ENCODE measurements at regions not wholly inside any gene's neighbourhood (a gene's known extent, or its start where the extent isn't known, plus 50 kb on each side); places are given as distances from the start of the nearest gene placed in this dataset.

- TF ChIP-seq CTCF (IDR thresholded peaks at IDR 0.05; ENCODE audit: low read depth, low read length) (no peak), EZH2phosphoT487 (IDR thresholded peaks at IDR 0.05; ENCODE audit: low read depth) (no peak)
- H3K4me1 ChIP-seq (ENCODE audit: low read length) = peaks cover 32% of the 10 kb centered on the region
Observed at GRCh38 chr20:50288128-50288623, 97.5 kb downstream of the CEBPB start.

GRCh38 chr20:50289581-50289980 lies 99.0 kb downstream of the CEBPB start:
- no peak overlapping the region for H3K4me2 ChIP-seq (ENCODE audit: low read length)
- H4K20me1 ChIP-seq (ENCODE audit: insufficient read depth, low read length) = no peaks in the 10 kb centered on the region
- H3K27me3 ChIP-seq (ENCODE audit: low read depth, low read length) = peaks cover 5% of the 10 kb centered on the region; the same call in 1 of the 2 replicates
- no peak overlapping the region for H3K4me3 ChIP-seq (ENCODE audit: low read length)
- H3K4me1 ChIP-seq (ENCODE audit: low read length) = peaks cover 24% of the 10 kb centered on the region
- H3K27ac ChIP-seq (ENCODE audit: low read length) = no peak overlapping the region
- no peak overlapping the region for H2AFZ ChIP-seq (ENCODE audit: low read depth, low read length)
- TF ChIP-seq EZH2phosphoT487 (IDR thresholded peaks at IDR 0.05; ENCODE audit: low read depth) (no peak), CTCF (IDR thresholded peaks at IDR 0.05; ENCODE audit: low read depth, low read length) (no peak)
- H3K36me3 ChIP-seq (replicated peaks; ENCODE audit: low read depth, low read length) = no peaks in the 10 kb centered on the region
- H3K79me2 ChIP-seq (ENCODE audit: low read length) = no peaks in the 10 kb centered on the region
- H3K9ac ChIP-seq (ENCODE audit: low read length) = no peak overlapping the region
- no peaks in the 10 kb centered on the region for H3K9me3 ChIP-seq (ENCODE audit: insufficient read depth, low read length)

More at GRCh38 chr20:50288128-50288623, 97.5 kb downstream of the CEBPB start:
- no peaks in the 10 kb centered on the region for H4K20me1 ChIP-seq (ENCODE audit: insufficient read depth, low read length)
- H3K4me3 ChIP-seq (ENCODE audit: low read length) = no peak overlapping the region
- no peak overlapping the region for H3K9ac ChIP-seq (ENCODE audit: low read length)
- H3K9me3 ChIP-seq (ENCODE audit: insufficient read depth, low read length) = no peaks in the 10 kb centered on the region
- H3K27ac ChIP-seq (ENCODE audit: low read length) = no peak overlapping the region
- no peaks in the 10 kb centered on the region for H3K79me2 ChIP-seq (ENCODE audit: low read length)
- no peak overlapping the region for H2AFZ ChIP-seq (ENCODE audit: low read depth, low read length)
- no peak overlapping the region for H3K4me2 ChIP-seq (ENCODE audit: low read length)
- no peaks in the 10 kb centered on the region for H3K36me3 ChIP-seq (replicated peaks; ENCODE audit: low read depth, low read length)
- peaks cover 5% of the 10 kb centered on the region; the same call in 1 of the 2 replicates for H3K27me3 ChIP-seq (ENCODE audit: low read depth, low read length)

GRCh38 chr20:50290112-50290511 lies 99.5 kb downstream of the CEBPB start:
- Histone ChIP-seq H3K9me3 (ENCODE audit: insufficient read depth, low read length) (no peaks in the 10 kb centered on the region), H3K36me3 (replicated peaks; ENCODE audit: low read depth, low read length) (no peaks in the 10 kb centered on the region), H3K27ac (ENCODE audit: low read length) (no peak overlapping the region), H3K4me1 (ENCODE audit: low read length) (peaks cover 19% of the 10 kb centered on the region), H3K27me3 (ENCODE audit: low read depth, low read length) (peaks cover 5% of the 10 kb centered on the region; the same call in 1 of the 2 replicates), H3K79me2 (ENCODE audit: low read length) (no peaks in the 10 kb centered on the region), H4K20me1 (ENCODE audit: insufficient read depth, low read length) (no peaks in the 10 kb centered on the region), H3K4me2 (ENCODE audit: low read length) (no peak overlapping the region), H2AFZ (ENCODE audit: low read depth, low read length) (no peak overlapping the region), H3K4me3 (ENCODE audit: low read length) (no peak overlapping the region), H3K9ac (ENCODE audit: low read length) (no peak overlapping the region)
- TF ChIP-seq CTCF (IDR thresholded peaks at IDR 0.05; ENCODE audit: low read depth, low read length) = no peak
- no peak for TF ChIP-seq EZH2phosphoT487 (IDR thresholded peaks at IDR 0.05; ENCODE audit: low read depth)

- H3K9me3 ChIP-seq (ENCODE audit: insufficient read depth, low read length) = no peaks in the 10 kb centered on the region
- no peaks in the 10 kb centered on the region for H3K79me2 ChIP-seq (ENCODE audit: low read length)
- H4K20me1 ChIP-seq (ENCODE audit: insufficient read depth, low read length) = no peaks in the 10 kb centered on the region
- H3K4me2 ChIP-seq (ENCODE audit: low read length) = no peak overlapping the region
- TF ChIP-seq CTCF (IDR thresholded peaks at IDR 0.05; ENCODE audit: low read depth, low read length) = no peak
- no peak for TF ChIP-seq EZH2phosphoT487 (IDR thresholded peaks at IDR 0.05; ENCODE audit: low read depth)
- no peaks in the 10 kb centered on the region for H3K36me3 ChIP-seq (replicated peaks; ENCODE audit: low read depth, low read length)
- H3K27me3 ChIP-seq (ENCODE audit: low read depth, low read length) = peaks cover 5% of the 10 kb centered on the region; the same call in 1 of the 2 replicates
- H3K9ac ChIP-seq (ENCODE audit: low read length) = no peak overlapping the region
- H3K27ac ChIP-seq (ENCODE audit: low read length) = no peak overlapping the region
- peaks cover 12% of the 10 kb centered on the region for H3K4me1 ChIP-seq (ENCODE audit: low read length)
- H3K4me3 ChIP-seq (ENCODE audit: low read length) = no peak overlapping the region
- no peak overlapping the region for H2AFZ ChIP-seq (ENCODE audit: low read depth, low read length)
Observed at GRCh38 chr20:50290808-50291207, 100.2 kb downstream of the CEBPB start.
